ENCODE measurements at regions not wholly inside any gene's neighbourhood (a gene's known extent, or its start where the extent isn't known, plus 50 kb on each side); places are given as distances from the start of the nearest gene placed in this dataset.
A peak's percentile ranks its signal among the peaks of the same experiment; 100 is the strongest.

DNA sequence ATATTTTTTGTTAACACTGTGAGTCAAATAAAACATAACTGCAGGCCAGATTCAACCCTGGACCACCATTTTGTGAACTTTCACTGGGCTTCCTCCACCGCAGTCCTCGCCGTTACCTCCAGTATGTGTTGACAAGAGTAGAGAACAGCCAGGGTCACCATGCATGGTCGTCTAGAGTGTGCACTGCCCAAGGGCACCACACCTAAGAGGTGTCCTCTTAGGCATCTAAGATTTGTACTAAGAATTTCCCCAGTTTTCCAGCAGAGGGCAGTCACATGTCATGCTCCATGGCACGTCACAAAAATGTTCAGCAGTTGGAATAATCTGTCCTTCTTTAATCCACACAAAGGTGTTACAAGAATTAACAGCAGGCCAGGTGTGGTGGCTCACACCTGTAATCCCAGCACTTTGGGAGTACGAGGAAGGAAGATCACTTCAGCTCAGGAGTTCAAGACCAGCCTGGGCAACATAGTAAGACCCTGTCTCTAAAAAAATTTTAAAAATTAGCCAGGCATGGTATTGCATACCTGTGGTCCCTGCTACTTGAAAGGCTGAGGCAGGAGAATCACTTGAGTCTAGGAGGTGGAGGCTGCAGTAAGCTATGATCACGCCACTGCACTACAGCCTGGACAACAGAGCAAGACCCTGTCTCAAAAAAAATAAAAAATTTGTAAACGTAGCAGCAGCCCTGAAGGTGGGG is 71.2 kb upstream of the FOXK1 start (continued):
- TF ChIP-seq ARID2 (IDR thresholded peaks at IDR 0.05) (peak; percentile 79), CC2D1A (IDR thresholded peaks at IDR 0.05) (peak; percentile 75), TEAD4 (IDR thresholded peaks at IDR 0.05; ENCODE audit: low read length) (0 out of 2 replicates have a peak, but pooled peaks have one; percentile 21), TEAD4 (CRISPR knock-in tag; IDR thresholded peaks at IDR 0.05; ENCODE audit: borderline replicate concordance) (no peak), ZNF311 (CRISPR knock-in tag; IDR thresholded peaks at IDR 0.05) (no peak), RAD21 (CRISPR knock-in tag; conservative IDR thresholded peaks at IDR 0.05 in 1 of 2, IDR thresholded peaks at IDR 0.05 in 1 of 2) (peak; percentile 94 to 97), HMG20B (CRISPR knock-in tag; IDR thresholded peaks at IDR 0.05) (no peak), ZNF121 (CRISPR knock-in tag; conservative IDR thresholded peaks at IDR 0.05) (peak; percentile 92), SMC3 (conservative IDR thresholded peaks at IDR 0.05; ENCODE audit: insufficient read depth, low read depth, low read length) (peak; percentile 93), RBM25 (IDR thresholded peaks at IDR 0.05; ENCODE audit: low read depth, low read length, severe bottlenecking) (peak; percentile 12)
- TF ChIP-seq, protein P1, sequence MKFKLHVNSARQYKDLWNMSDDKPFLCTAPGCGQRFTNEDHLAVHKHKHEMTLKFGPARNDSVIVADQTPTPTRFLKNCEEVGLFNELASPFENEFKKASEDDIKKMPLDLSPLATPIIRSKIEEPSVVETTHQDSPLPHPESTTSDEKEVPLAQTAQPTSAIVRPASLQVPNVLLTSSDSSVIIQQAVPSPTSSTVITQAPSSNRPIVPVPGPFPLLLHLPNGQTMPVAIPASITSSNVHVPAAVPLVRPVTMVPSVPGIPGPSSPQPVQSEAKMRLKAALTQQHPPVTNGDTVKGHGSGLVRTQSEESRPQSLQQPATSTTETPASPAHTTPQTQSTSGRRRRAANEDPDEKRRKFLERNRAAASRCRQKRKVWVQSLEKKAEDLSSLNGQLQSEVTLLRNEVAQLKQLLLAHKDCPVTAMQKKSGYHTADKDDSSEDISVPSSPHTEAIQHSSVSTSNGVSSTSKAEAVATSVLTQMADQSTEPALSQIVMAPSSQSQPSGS (CRISPR knock-in tag; IDR thresholded peaks at IDR 0.05) = no peak
- TF ChIP-seq, protein P2, sequence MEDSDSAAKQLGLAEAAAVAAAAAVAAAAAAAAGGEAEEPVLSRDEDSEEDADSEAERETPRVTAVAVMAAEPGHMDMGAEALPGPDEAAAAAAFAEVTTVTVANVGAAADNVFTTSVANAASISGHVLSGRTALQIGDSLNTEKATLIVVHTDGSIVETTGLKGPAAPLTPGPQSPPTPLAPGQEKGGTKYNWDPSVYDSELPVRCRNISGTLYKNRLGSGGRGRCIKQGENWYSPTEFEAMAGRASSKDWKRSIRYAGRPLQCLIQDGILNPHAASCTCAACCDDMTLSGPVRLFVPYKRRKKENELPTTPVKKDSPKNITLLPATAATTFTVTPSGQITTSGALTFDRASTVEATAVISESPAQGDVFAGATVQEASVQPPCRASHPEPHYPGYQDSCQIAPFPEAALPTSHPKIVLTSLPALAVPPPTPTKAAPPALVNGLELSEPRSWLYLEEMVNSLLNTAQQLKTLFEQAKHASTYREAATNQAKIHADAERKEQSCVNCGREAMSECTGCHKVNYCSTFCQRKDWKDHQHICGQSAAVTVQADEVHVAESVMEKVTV (CRISPR knock-in tag; IDR thresholded peaks at IDR 0.05) = peak; percentile 91

All from K562 (cell line).